ENCODE measurements at regions not wholly inside any gene's neighbourhood (a gene's known extent, or its start where the extent isn't known, plus 50 kb on each side); places are given as distances from the start of the nearest gene placed in this dataset.

- Histone ChIP-seq H3K9me3 (replicated peaks; ENCODE audit: control insufficient read depth, insufficient read depth, low read length) (no peaks in the 10 kb centered on the region), H3K4me2 (ENCODE audit: insufficient read depth, low read length) (no peak overlapping the region), H2AFZ (ENCODE audit: low read depth, low read length) (no peak overlapping the region), H3K4me3 (replicated peaks in 1 of 3; ENCODE audit: insufficient read depth in 1 of 3, low read depth in 1 of 3, low read length in 3 of 3) (no peak overlapping the region), H3K27ac (ENCODE audit: insufficient read depth, low read depth, low read length) (no peak overlapping the region), H3K9ac (replicated peaks; ENCODE audit: extremely low read depth, insufficient read depth, low read length) (no peak overlapping the region), H3K9me1 (replicated peaks; ENCODE audit: control insufficient read depth, extremely low read depth, insufficient read depth, low read length) (no peaks in the 10 kb centered on the region), H4K20me1 (replicated peaks; ENCODE audit: control insufficient read depth, extremely low read depth, insufficient read depth, low read length) (no peaks in the 10 kb centered on the region), H3K4me1 (ENCODE audit: control insufficient read depth, extremely low read depth, insufficient read depth, low read length) (no peaks in the 10 kb centered on the region), H3K79me2 (ENCODE audit: control insufficient read depth, insufficient read depth, low read length) (no peaks in the 10 kb centered on the region), H3K36me3 (ENCODE audit: control insufficient read depth in 2 of 2, extremely low read depth in 1 of 2, insufficient read depth in 2 of 2, low read length in 2 of 2) (no peaks in the 10 kb centered on the region), H3K27me3 (ENCODE audit: control insufficient read depth in 2 of 2, insufficient read depth in 2 of 2, low read length in 2 of 2) (no peaks in the 10 kb centered on the region)
- ChIA-PET POLR2A (no interaction called here), CTCF (no interaction called here)
- intact Hi-C loops (cut with micrococcal nuclease) (no loop called here), dilution Hi-C loops (cut with MboI; ENCODE audit: extremely low pct_ligation_motif_present, low sequenced_read_pairs) (no loop called here)
- no TSS peak for BruUV-seq (replicated peaks)
- no peak for FAIRE-seq
- DNase-seq (ENCODE audit: low read depth, low spot score), result no peak
- TF ChIP-seq FOS (IDR thresholded peaks at IDR 0.05; ENCODE audit: borderline replicate concordance, insufficient read depth, low read length), result no peak
- no peak for TF ChIP-seq JUN (IDR thresholded peaks at IDR 0.05; ENCODE audit: borderline replicate concordance, insufficient read depth, insufficient read length, low read depth)
- no peak for TF ChIP-seq POLR2AphosphoS5 (IDR thresholded peaks at IDR 0.05; ENCODE audit: insufficient read depth, low read depth, low read length)
Observed at GRCh38 chr6:10081075-10081474, 333.8 kb downstream of the TFAP2A start.

GRCh38 chr6:10080561-10080960, 334.3 kb downstream of the TFAP2A start:
- BruUV-seq (replicated peaks), result no TSS peak
- POLR2A ChIA-PET, result no interaction called here
- H3K27me3 ChIP-seq (ENCODE audit: control insufficient read depth in 2 of 2, insufficient read depth in 2 of 2, low read length in 2 of 2), result no peaks in the 10 kb centered on the region
- H3K4me2 ChIP-seq (ENCODE audit: insufficient read depth, low read length), result no peak overlapping the region
- DNase-seq (ENCODE audit: low read depth, low spot score) (no peak), FAIRE-seq (no peak)
- intact Hi-C loops (cut with micrococcal nuclease) (no loop called here), dilution Hi-C loops (cut with MboI; ENCODE audit: extremely low pct_ligation_motif_present, low sequenced_read_pairs) (no loop called here)
- no peak overlapping the region for H2AFZ ChIP-seq (ENCODE audit: low read depth, low read length)
- TF ChIP-seq POLR2AphosphoS5 (IDR thresholded peaks at IDR 0.05; ENCODE audit: insufficient read depth, low read depth, low read length), result no peak
- no peak for TF ChIP-seq MAX (IDR thresholded peaks at IDR 0.05; ENCODE audit: insufficient read depth, insufficient read length)
- no peak for TF ChIP-seq JUN (IDR thresholded peaks at IDR 0.05; ENCODE audit: borderline replicate concordance, insufficient read depth, insufficient read length, low read depth)
- TF ChIP-seq GATA2 (IDR thresholded peaks at IDR 0.05; ENCODE audit: insufficient read depth, insufficient read length, low read depth, low read length), result no peak
- TF ChIP-seq POLR2A (IDR thresholded peaks at IDR 0.05; ENCODE audit: low read depth, low read length), result no peak
- no peak for TF ChIP-seq EZH2 (IDR thresholded peaks at IDR 0.05; ENCODE audit: borderline replicate concordance, low read depth, low read length, severe bottlenecking)
- TF ChIP-seq MYC (IDR thresholded peaks at IDR 0.05; ENCODE audit: low read depth, low read length), result no peak
- TF ChIP-seq, protein P1, sequence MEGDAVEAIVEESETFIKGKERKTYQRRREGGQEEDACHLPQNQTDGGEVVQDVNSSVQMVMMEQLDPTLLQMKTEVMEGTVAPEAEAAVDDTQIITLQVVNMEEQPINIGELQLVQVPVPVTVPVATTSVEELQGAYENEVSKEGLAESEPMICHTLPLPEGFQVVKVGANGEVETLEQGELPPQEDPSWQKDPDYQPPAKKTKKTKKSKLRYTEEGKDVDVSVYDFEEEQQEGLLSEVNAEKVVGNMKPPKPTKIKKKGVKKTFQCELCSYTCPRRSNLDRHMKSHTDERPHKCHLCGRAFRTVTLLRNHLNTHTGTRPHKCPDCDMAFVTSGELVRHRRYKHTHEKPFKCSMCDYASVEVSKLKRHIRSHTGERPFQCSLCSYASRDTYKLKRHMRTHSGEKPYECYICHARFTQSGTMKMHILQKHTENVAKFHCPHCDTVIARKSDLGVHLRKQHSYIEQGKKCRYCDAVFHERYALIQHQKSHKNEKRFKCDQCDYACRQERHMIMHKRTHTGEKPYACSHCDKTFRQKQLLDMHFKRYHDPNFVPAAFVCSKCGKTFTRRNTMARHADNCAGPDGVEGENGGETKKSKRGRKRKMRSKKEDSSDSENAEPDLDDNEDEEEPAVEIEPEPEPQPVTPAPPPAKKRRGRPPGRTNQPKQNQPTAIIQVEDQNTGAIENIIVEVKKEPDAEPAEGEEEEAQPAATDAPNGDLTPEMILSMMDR (IDR thresholded peaks at IDR 0.05; ENCODE audit: extremely low read depth in 1 of 2, insufficient read depth in 1 of 2, low read depth in 1 of 2, low read length in 2 of 2), result no peak
- no peak for TF ChIP-seq FOS (IDR thresholded peaks at IDR 0.05; ENCODE audit: borderline replicate concordance, insufficient read depth, low read length)
- no peaks in the 10 kb centered on the region for H3K9me3 ChIP-seq (replicated peaks; ENCODE audit: control insufficient read depth, insufficient read depth, low read length)
- H4K20me1 ChIP-seq (replicated peaks; ENCODE audit: control insufficient read depth, extremely low read depth, insufficient read depth, low read length), result no peaks in the 10 kb centered on the region
- H3K4me3 ChIP-seq (replicated peaks in 1 of 3; ENCODE audit: insufficient read depth in 1 of 3, low read depth in 1 of 3, low read length in 3 of 3), result no peak overlapping the region
- CTCF ChIA-PET, result no interaction called here
- no peak overlapping the region for H3K27ac ChIP-seq (ENCODE audit: insufficient read depth, low read depth, low read length)
- no peaks in the 10 kb centered on the region for H3K9me1 ChIP-seq (replicated peaks; ENCODE audit: control insufficient read depth, extremely low read depth, insufficient read depth, low read length)
- no peaks in the 10 kb centered on the region for H3K36me3 ChIP-seq (ENCODE audit: control insufficient read depth in 2 of 2, extremely low read depth in 1 of 2, insufficient read depth in 2 of 2, low read length in 2 of 2)
- no peaks in the 10 kb centered on the region for H3K79me2 ChIP-seq (ENCODE audit: control insufficient read depth, insufficient read depth, low read length)
- no peaks in the 10 kb centered on the region for H3K4me1 ChIP-seq (ENCODE audit: control insufficient read depth, extremely low read depth, insufficient read depth, low read length)
- no peak overlapping the region for H3K9ac ChIP-seq (replicated peaks; ENCODE audit: extremely low read depth, insufficient read depth, low read length)
